AG09309 (cell line): ENCODE measurements at regions not wholly inside any gene's neighbourhood (a gene's known extent, or its start where the extent isn't known, plus 50 kb on each side); places are given as distances from the start of the nearest gene placed in this dataset.

ENCODE experiments used
- DNase-seq: peaks from one replicate; pipeline ENCODE4 v3.0.0-alpha.2; 2010; ENCODE audit warnings: low read depth
- H3K4me3 ChIP-seq: 2 replicates; pipeline ENCODE4 v1.5.1; 2011; ENCODE audit warnings: mild to moderate bottlenecking, low read depth, low read length, moderate library complexity; ENCODE audit not compliant: control insufficient read depth
- TF ChIP-seq, protein P1 (sequence below): IDR thresholded peaks from 2 replicates; pipeline ENCODE4 v1.5.1; 2011; ENCODE audit warnings: mild to moderate bottlenecking, low read depth, low read length, inconsistent platforms; ENCODE audit not compliant: insufficient read depth, control insufficient read depth; ENCODE audit errors: missing control alignments

DNA sequence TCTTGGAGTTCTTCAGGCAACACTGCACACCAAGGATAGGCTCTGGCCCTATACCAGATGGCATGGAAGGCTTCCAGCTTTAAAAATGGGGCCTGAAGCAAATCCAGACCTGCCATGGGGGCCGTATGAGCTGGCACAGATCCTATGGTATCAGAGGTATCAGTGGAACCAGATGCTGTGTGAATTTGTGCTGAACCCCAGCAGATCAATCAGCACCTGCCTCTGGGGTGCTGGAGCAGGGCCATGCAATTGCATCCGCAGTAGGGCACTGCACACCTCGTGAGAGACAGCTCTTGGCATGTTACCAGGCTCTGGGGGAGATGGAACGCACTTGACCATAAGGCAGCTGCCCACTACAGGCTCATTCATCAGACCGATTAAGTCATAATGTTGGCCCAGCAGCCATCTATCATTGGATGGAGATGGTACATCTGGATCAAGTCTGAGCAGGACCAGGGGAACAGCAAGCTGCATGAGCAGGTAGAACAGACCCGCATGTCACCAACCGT is 221.5 kb downstream of the MYLK4 start:
- TF ChIP-seq, protein P1, sequence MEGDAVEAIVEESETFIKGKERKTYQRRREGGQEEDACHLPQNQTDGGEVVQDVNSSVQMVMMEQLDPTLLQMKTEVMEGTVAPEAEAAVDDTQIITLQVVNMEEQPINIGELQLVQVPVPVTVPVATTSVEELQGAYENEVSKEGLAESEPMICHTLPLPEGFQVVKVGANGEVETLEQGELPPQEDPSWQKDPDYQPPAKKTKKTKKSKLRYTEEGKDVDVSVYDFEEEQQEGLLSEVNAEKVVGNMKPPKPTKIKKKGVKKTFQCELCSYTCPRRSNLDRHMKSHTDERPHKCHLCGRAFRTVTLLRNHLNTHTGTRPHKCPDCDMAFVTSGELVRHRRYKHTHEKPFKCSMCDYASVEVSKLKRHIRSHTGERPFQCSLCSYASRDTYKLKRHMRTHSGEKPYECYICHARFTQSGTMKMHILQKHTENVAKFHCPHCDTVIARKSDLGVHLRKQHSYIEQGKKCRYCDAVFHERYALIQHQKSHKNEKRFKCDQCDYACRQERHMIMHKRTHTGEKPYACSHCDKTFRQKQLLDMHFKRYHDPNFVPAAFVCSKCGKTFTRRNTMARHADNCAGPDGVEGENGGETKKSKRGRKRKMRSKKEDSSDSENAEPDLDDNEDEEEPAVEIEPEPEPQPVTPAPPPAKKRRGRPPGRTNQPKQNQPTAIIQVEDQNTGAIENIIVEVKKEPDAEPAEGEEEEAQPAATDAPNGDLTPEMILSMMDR: no peak
- DNase-seq: no peak
- no peak overlapping the region for H3K4me3 ChIP-seq

DNA sequence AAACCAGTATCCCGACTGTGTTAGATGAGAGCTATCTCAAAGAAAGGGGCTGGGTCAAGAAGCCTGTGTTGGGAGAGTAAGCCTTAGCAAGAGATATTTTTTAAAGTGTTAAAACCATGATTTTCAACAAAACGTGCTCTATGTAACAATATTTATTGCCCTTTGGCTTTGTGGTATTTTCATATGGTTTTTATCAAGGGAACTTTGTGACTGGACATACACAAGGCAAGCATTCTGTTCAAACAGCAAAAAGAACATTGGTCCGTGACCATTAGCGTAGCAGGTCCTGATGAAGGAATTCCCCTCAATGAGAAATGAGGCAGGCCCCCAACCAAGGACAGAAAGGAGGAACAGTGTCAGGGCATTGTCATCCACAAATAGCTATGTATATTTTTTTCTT is 222.6 kb downstream of the MYLK4 start:
- DNase-seq: no peak
- H3K4me3 ChIP-seq: no peak overlapping the region
- TF ChIP-seq, protein P1: no peak

DNA sequence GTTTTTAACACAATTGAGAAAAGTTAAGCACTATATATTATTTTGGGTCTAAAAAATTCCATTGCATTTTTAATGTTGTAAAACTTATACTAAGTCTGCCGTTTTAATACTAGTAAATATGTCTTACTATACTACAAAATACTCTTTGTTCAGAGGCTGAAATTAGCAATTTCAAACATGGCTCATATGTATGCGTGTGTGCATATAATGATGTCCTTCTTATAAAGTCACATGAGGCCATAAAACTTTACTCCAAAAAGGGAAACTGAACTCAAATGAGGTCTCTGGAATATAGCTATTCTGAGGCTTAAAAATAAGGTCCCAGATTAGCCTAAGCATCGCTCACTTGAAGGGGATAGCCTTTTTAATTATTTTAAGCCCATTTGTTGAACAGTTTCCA is 224.0 kb downstream of the MYLK4 start:
- no peak overlapping the region for H3K4me3 ChIP-seq
- TF ChIP-seq, protein P1: no peak
- no peak for DNase-seq

GRCh38 chr6:2524090-2524489 is 226.6 kb downstream of the MYLK4 start:
- DNase-seq: no peak
- H3K4me3 ChIP-seq: no peak overlapping the region

GRCh38 chr6:2523061-2523460 is 227.7 kb downstream of the MYLK4 start:
- TF ChIP-seq, protein P1: no peak
- H3K4me3 ChIP-seq: no peak overlapping the region
- DNase-seq: no peak

More at GRCh38 chr6:2524090-2524489, 226.6 kb downstream of the MYLK4 start:
- TF ChIP-seq, protein P1: peak; percentile 32

DNA sequence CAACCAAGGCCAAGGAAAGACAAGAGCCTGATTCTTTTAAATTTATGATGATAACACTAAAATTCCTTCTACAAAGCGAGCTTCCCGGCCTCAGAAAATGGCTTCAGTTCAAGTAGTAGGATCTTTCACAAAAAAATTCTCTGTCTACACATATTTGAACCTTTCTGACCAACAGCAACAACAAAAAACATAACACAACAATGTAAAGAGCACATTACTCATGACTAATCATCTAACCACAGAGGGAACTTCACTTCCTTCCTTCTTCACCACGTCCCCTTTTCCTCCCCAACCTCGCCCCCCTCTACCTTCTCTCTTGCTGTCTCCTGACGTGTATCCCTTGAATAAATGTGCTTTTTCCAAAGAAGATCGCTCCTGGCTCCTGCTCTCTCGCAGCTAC is 228.2 kb downstream of the MYLK4 start:
- no peak for DNase-seq
- TF ChIP-seq, protein P1: no peak

More for the DNA sequence above, 228.2 kb downstream of the MYLK4 start:
- no peak overlapping the region for H3K4me3 ChIP-seq
